Mucosa of descending colon (tissue), 3 donors: ENCODE measurements at regions not wholly inside any gene's neighbourhood (a gene's known extent, or its start where the extent isn't known, plus 50 kb on each side); places are given as distances from the start of the nearest gene placed in this dataset.

Experiments
- ATAC-seq: fragments of 200-7000 bp; cut with Tn5 transposase; one replicate; pipeline ENCODE4 v1.9.1; 2020; ENCODE audit warnings: mild to moderate bottlenecking, moderate library complexity
- DNase-seq, 3 donors: peaks; one replicate each; pipeline ENCODE4 v3.0.0-alpha.2; 2020
- H3K36me3 ChIP-seq: fragments of 200-600 bp; one replicate; pipeline ENCODE4 v1.8.0; 2021; ENCODE audit warnings: low read depth, mild to moderate bottlenecking
- H3K4me1 ChIP-seq: fragments of 200-600 bp; one replicate; pipeline ENCODE4 v1.8.0; 2021; ENCODE audit warnings: low read depth, mild to moderate bottlenecking
- H3K4me3 ChIP-seq: fragments of 200-600 bp; one replicate; pipeline ENCODE4 v1.8.0; 2021; ENCODE audit warnings: mild to moderate bottlenecking
- H3K9me3 ChIP-seq: fragments of 200-600 bp; one replicate; pipeline ENCODE4 v1.8.0; 2021; ENCODE audit warnings: mild to moderate bottlenecking
- intact Hi-C, 2 donors: fragments of 100-400 bp; cut with DNase I in 1 of 2; cut with micrococcal nuclease in 1 of 2; formaldehyde crosslinking; loops; one replicate each; pipeline versions ENCODE4 v1.11.0 to v1.11.1; 2022; cut with DNase I, micrococcal nuclease
- TF ChIP-seq, protein P1 (sequence below): fragments of 200-600 bp; IDR thresholded peaks from one replicate; pipeline ENCODE4 v1.8.0; 2022; ENCODE audit warnings: antibody characterized with exemption, mild to moderate bottlenecking
- donor health status: DM: no; HTN: no; CAD: no; lungs with moderate emphysema.
- donor health status: DM: no; HTN: no; CAD: no.
- donor health status: DM: no; HTN: yes; CAD: no.

DNA sequence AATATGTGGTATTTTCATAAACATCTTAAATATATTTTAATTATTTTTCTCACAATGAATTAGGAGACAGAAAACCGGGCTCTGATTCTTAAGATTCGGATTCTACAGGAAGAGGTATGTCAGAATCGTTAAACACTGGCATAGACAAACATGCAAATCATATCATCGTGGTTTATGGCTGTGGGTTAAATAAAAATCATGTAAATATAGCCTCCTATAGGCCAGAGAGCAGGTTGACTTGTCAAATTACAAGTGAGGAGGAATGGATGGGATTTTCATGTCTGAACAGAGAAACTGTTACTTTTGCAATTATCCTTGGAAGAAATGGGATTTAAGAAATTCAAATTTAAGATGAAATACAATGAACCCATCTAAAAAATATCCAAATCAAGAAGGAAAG lies 74.9 kb upstream of the BCAT1 start:
- no peak overlapping the region for H3K4me3 ChIP-seq
- DNase-seq (no peak), ATAC-seq (peak; percentile 62)
- no peaks in the 10 kb centered on the region for H3K9me3 ChIP-seq
- TF ChIP-seq, protein P1, sequence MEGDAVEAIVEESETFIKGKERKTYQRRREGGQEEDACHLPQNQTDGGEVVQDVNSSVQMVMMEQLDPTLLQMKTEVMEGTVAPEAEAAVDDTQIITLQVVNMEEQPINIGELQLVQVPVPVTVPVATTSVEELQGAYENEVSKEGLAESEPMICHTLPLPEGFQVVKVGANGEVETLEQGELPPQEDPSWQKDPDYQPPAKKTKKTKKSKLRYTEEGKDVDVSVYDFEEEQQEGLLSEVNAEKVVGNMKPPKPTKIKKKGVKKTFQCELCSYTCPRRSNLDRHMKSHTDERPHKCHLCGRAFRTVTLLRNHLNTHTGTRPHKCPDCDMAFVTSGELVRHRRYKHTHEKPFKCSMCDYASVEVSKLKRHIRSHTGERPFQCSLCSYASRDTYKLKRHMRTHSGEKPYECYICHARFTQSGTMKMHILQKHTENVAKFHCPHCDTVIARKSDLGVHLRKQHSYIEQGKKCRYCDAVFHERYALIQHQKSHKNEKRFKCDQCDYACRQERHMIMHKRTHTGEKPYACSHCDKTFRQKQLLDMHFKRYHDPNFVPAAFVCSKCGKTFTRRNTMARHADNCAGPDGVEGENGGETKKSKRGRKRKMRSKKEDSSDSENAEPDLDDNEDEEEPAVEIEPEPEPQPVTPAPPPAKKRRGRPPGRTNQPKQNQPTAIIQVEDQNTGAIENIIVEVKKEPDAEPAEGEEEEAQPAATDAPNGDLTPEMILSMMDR: no peak
- intact Hi-C loops: no loop called here
- H3K4me1 ChIP-seq: no peaks in the 10 kb centered on the region
- H3K36me3 ChIP-seq: no peaks in the 10 kb centered on the region

DNA sequence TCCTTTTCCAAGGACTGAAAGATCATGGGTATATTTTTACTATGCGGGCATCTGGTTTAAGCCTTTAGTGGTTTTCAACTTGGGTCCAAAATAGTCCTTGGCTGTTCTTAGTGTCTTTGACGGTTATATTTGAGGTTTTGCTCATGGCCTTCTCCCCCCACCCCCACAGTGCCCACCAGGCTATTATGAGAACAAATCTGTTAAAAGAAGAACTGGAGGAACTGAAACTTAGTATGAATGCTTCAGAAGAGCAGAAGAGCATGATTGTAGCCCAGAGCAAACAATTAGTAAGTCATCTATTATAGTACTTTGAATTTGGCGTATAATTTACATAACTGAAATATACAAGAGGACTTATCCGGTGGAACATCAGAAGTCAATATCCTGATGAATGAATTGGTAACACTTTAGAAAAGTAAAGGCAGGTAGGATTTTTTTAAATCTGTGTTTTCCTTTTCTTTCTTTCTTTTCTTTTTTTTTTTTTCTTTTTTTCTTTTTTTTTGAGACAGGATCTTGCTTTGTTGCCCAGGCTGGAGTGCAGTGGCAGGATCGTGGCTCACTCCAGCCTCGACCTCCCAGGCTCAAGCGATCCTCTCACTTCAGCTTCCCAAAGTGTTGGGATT lies 71.8 kb upstream of the BCAT1 start:
- no peaks in the 10 kb centered on the region for H3K9me3 ChIP-seq
- H3K36me3 ChIP-seq: no peaks in the 10 kb centered on the region
- ATAC-seq (peak; percentile 16), DNase-seq (no peak)
- TF ChIP-seq, protein P1: no peak
- intact Hi-C loops: no loop called here
- no peak overlapping the region for H3K4me3 ChIP-seq
- H3K4me1 ChIP-seq: no peaks in the 10 kb centered on the region

DNA sequence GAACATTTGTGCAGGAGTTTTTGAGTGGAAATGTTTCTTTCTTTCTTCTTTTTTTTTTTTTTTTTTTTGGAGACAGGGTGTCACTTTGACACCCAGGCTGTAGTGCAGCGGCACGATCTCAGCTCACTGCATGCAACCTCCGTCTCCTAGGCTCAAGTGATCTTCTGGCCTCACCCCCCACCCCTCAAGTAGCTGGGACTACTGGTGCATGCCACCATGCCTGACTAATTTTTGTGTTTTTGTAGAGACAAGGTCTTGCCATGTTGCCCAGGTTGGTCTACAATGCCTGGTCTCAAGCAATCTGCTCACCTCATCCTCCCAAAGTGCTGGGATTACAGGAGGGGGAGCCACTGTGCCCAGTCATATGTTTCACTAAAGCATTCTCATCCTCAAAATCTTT lies 69.2 kb upstream of the BCAT1 start:
- Histone ChIP-seq H3K9me3 (no peaks in the 10 kb centered on the region), H3K4me3 (no peak overlapping the region), H3K36me3 (no peaks in the 10 kb centered on the region), H3K4me1 (no peaks in the 10 kb centered on the region)
- no peak for ATAC-seq
- no peak for DNase-seq
- intact Hi-C loops: no loop called here
- TF ChIP-seq, protein P1: no peak

DNA sequence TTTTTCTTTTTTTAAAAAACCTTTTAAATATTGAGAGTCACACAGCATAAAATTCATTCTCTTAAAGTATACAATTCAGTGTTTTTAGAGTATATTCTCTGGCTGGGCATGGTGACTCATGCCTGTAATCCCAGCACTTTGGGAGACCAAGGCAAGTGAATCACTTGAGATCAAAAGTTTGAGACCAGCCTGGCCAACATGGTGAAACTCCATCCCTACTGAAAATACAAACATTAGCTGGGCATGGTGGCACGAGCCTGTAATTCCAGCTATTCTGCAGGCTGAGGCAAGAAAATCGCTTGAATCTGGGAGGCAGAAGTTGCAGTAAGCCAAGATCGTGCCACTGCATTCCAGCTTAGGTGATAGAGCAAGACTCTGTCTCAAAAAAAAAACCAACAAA lies 68.4 kb upstream of the BCAT1 start:
- DNase-seq (no peak), ATAC-seq (no peak)
- Histone ChIP-seq H3K9me3 (no peaks in the 10 kb centered on the region), H3K4me3 (no peak overlapping the region), H3K36me3 (no peaks in the 10 kb centered on the region), H3K4me1 (no peaks in the 10 kb centered on the region)
- intact Hi-C loops: no loop called here
- TF ChIP-seq, protein P1: no peak

DNA sequence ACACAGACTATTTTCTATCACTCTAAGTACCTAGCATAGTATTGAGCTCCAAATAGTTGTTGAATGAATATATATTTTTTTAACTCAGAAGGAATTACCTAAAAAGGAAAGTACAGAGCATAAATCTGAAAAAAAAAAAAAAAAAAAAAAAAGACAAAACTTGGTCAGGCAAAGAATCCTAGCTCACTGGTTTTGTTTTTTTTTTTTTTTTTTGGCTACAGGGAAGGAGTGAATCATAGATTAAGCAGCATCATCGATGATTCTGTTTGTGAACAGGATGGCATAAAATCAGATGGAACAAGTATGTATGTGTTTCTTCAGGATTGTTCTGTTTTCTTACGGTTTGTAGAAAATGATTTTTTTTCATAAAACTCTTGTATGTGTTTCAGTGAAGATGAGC lies 66.1 kb upstream of the BCAT1 start:
- Histone ChIP-seq H3K36me3 (no peaks in the 10 kb centered on the region), H3K9me3 (no peaks in the 10 kb centered on the region), H3K4me3 (no peak overlapping the region), H3K4me1 (no peaks in the 10 kb centered on the region)
- DNase-seq (no peak), ATAC-seq (no peak)
- TF ChIP-seq, protein P1: no peak
- intact Hi-C loops: no loop called here

DNA sequence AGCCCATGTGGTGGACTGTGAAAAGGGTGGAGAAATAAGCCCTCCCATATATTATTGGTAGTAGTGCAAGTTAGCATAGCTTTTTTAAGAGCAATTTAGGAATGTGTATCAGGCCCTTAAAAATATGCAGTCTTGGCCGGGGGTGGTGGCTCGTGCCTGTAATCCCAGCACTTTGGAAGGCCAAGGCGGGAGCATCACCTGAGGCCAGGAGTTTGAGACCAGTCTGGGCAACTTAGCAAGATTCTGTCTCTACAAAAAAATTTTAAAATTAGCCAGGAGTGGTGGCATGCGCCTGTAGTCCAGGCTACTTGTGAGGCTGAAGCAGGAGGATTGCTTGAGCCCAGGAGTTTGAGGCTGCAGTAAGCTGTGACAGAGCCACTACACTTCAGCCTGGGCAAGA lies 64.2 kb upstream of the BCAT1 start:
- no peaks in the 10 kb centered on the region for H3K36me3 ChIP-seq
- intact Hi-C loops: no loop called here
- ATAC-seq: no peak

More for the DNA sequence above, 64.2 kb upstream of the BCAT1 start:
- H3K4me1 ChIP-seq: no peaks in the 10 kb centered on the region
- no peak overlapping the region for H3K4me3 ChIP-seq
- H3K9me3 ChIP-seq: no peaks in the 10 kb centered on the region
- no peak for DNase-seq
- TF ChIP-seq, protein P1: no peak
